WI38 (cell line): ENCODE measurements at regions not wholly inside any gene's neighbourhood (a gene's known extent, or its start where the extent isn't known, plus 50 kb on each side); places are given as distances from the start of the nearest gene placed in this dataset.

Source experiments
- H3K4me3 ChIP-seq: 2 replicates; pipeline ENCODE4 v1.5.1; 2011; ENCODE audit warnings: low read depth, mild to moderate bottlenecking, control low read depth, low read length
- TF ChIP-seq, protein P1 (sequence below): IDR thresholded peaks from 2 replicates; pipeline ENCODE4 v1.5.1; 2012; ENCODE audit warnings: low read depth, mild to moderate bottlenecking, control low read depth, low read length

DNA sequence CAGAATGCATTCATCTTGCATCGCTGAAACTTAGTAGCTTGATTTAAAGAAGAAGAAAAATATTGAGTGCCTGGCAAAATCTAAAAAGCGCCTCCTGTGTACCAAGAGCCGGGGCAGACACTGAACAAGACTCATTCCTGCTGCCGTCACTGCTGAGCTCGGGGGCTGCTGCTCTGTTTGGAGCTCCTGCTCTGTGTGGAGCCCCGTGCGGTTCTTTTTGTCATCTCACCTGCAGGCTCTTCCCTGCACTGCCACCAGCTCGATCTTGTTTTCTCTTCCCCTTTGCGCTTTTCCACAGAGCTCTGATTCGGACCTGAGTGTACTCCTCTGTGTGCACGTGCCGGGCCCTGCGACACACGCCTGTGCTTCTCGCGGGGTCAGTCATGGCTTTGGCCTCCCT lies 462.1 kb upstream of the DPP6 start:
- TF ChIP-seq, protein P1, sequence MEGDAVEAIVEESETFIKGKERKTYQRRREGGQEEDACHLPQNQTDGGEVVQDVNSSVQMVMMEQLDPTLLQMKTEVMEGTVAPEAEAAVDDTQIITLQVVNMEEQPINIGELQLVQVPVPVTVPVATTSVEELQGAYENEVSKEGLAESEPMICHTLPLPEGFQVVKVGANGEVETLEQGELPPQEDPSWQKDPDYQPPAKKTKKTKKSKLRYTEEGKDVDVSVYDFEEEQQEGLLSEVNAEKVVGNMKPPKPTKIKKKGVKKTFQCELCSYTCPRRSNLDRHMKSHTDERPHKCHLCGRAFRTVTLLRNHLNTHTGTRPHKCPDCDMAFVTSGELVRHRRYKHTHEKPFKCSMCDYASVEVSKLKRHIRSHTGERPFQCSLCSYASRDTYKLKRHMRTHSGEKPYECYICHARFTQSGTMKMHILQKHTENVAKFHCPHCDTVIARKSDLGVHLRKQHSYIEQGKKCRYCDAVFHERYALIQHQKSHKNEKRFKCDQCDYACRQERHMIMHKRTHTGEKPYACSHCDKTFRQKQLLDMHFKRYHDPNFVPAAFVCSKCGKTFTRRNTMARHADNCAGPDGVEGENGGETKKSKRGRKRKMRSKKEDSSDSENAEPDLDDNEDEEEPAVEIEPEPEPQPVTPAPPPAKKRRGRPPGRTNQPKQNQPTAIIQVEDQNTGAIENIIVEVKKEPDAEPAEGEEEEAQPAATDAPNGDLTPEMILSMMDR, result no peak
- H3K4me3 ChIP-seq, result no peak overlapping the region

DNA sequence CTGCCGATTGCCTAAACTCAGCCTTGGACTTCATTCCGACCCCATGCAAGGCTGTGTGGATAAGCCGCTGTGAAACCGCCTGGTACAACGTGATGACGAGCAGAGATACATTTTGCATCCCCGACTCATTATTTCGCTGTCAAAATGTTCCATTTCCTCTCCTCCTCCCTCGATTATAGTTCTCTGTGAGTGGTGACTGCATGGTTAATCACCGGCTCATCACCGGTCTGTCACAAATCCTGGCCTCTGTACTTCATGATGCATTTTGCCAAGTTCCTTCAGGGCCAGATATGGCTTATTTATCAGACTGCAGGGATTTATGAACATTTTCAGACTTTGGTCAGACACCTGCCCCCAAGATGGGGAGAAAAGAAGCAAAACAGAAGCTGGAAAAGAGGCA lies 461.6 kb upstream of the DPP6 start:
- TF ChIP-seq, protein P1, result no peak
- H3K4me3 ChIP-seq, result no peak overlapping the region

DNA sequence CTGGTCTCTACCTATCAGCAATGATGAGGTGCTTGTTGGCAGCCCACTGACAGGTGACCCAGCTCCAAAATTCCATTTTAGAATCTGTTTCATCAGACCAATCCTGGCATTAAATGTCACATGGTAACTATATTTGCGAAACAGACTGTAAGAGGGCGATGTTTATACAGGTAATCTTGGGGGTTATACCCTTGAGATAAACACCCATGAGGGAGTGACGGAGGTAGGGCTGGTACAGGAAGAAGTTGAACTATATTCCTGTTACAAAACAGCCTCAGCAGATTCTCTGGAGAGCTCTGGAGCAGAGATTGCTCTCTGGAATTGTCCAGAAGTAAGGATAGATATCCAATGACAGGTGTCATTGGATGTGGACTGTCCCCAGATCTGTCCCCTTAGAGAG lies 444.8 kb upstream of the DPP6 start:
- TF ChIP-seq, protein P1, result no peak
- no peak overlapping the region for H3K4me3 ChIP-seq

DNA sequence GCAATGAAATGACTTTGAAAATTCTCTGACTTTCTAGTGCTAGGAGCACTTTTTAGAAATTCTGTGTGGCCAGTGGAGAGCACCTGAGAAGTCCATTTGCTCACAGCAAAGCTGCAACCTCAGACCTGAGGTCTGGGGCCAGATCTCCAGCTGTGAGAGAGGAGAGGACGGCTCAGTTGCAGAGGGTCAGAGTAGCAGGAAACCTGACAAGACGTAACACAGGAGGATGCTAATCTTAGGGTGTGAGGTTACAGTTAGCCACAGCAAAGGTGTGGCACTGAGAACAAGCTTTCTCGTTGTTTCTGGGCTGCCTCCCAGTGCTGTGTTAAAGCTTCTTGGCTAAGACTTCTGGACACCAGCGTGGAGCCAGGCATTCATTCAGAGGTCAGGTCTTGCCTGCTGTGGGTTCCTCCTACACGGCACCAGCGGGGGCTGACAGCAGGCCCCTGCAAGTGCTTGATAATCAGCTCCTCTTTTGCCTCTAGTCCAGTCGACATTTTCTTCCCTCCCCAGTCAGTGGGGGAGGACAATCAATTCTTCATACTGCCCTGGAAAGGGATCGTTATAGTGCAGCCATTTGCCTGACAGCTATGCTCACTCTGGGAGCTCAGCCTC lies 435.4 kb upstream of the DPP6 start:
- TF ChIP-seq, protein P1, result no peak
- no peak overlapping the region for H3K4me3 ChIP-seq

DNA sequence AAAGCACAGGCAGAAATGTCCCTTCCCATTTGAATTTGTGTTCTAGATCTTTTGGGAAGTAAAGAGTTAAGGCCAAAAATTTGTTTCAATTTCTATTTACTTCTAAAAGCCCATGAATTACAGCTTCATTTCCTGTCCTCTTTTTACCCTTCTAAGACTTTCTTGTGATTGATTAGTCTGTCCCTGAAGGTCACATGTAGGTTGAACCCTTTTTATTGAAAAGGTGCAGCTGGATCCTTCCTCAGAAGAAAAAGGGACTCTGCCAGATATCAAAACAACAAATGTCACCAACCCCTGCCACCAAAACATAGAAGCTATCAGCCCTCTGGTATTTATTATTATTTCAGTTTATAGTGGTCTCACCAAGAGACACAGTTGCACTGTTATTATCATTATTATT lies 424.9 kb upstream of the DPP6 start:
- TF ChIP-seq, protein P1, result no peak
- H3K4me3 ChIP-seq, result no peak overlapping the region

DNA sequence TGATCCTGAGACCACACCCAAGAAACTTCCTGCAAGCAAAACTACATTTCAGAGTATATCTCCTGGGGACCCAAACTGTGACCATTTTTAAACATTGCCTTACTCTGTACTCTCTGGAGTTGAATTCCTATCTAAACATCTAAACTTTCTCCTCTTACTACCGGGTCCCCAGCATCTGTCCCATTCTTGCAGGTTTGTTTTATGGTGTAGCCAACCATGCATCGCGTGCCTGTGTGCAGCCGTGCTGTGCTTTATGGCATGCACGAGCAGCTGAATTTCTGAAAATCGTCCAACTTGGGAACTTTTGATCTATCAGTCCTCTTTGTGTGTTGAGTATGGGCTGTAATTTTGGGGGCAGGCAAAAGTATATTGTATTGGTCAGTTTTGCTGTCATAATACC lies 423.8 kb upstream of the DPP6 start:
- H3K4me3 ChIP-seq, result no peak overlapping the region
- TF ChIP-seq, protein P1, result no peak

DNA sequence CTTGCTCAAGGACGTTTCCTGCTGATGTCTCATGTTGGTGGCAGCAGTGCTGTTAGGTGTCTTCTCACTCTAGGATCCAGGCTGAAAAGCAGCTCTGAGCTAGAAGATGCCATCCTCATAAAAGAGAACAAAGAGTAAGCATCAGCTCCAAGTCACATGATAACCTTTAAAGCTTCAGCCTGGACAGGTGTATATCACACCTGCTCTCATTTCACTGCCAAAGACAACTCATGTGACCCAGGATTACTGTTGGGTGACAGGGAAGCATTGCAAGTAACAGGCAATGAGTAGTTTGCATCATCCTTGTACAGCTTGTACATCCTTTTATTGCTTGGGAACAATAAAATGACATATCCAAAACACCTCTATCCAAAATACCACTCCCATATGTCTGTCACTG lies 423.4 kb upstream of the DPP6 start:
- H3K4me3 ChIP-seq, result no peak overlapping the region
- TF ChIP-seq, protein P1, result no peak
